Fibroblast of lung (primary cell): ENCODE measurements at regions not wholly inside any gene's neighbourhood (a gene's known extent, or its start where the extent isn't known, plus 50 kb on each side); places are given as distances from the start of the nearest gene placed in this dataset.

Experiments
- DNase-seq, 2 donors: peaks; one replicate each; pipeline versions ENCODE4 v3.0.0 to v3.0.0-alpha.2; 2010; ENCODE audit warnings: low read depth in 2 of 2
- H2AFZ ChIP-seq: 2 replicates; pipeline ENCODE4 v1.5.1; 2012; ENCODE audit warnings: low read length, control low read depth, inconsistent platforms
- H3K27ac ChIP-seq: 2 replicates; pipeline ENCODE4 v1.5.1; 2011; ENCODE audit warnings: low read length, control low read depth; ENCODE audit not compliant: insufficient read depth
- H3K27me3 ChIP-seq: 2 replicates; pipeline ENCODE4 v1.5.1; 2011; ENCODE audit warnings: mild to moderate bottlenecking, low read length; ENCODE audit not compliant: control insufficient read depth, insufficient read depth
- H3K36me3 ChIP-seq: 2 replicates; pipeline ENCODE4 v1.5.1; 2011; ENCODE audit warnings: low read length; ENCODE audit not compliant: control insufficient read depth, insufficient read depth
- H3K4me1 ChIP-seq: 2 replicates; pipeline ENCODE4 v1.5.1; 2011; ENCODE audit warnings: low read length; ENCODE audit not compliant: control insufficient read depth, insufficient read depth; ENCODE audit errors: extremely low read depth
- H3K4me2 ChIP-seq: 2 replicates; pipeline ENCODE4 v1.5.1; 2011; ENCODE audit warnings: low read length, control low read depth; ENCODE audit not compliant: insufficient read depth; ENCODE audit errors: extremely low read depth
- H3K4me3 ChIP-seq, 4 experiments: fragments of 200-600 bp in 1 of 4; sonication (generic) in 1 of 4; replicated peaks in 1 of 4; 2 replicates each; pipeline ENCODE4 v1.5.1; 2011 to 2016; ENCODE audit warnings: low read length in 4 of 4, low read depth in 3 of 4, mild to moderate bottlenecking in 3 of 4, control low read depth in 2 of 4, inconsistent platforms in 1 of 4, mixed read lengths in 1 of 4; ENCODE audit not compliant: insufficient read depth in 1 of 4; ENCODE audit errors: control extremely low read depth in 1 of 4
- H3K79me2 ChIP-seq: 2 replicates; pipeline ENCODE4 v1.5.1; 2012; ENCODE audit warnings: mild to moderate bottlenecking, low read length, inconsistent platforms; ENCODE audit not compliant: control insufficient read depth, insufficient read depth
- H3K9ac ChIP-seq: 2 replicates; pipeline ENCODE4 v1.5.1; 2011; ENCODE audit warnings: mild to moderate bottlenecking, low read length, control low read depth; ENCODE audit not compliant: insufficient read depth
- H3K9me3 ChIP-seq: 2 replicates; pipeline ENCODE4 v1.5.1; 2012; ENCODE audit warnings: low read depth, low read length; ENCODE audit not compliant: control insufficient read depth, insufficient read depth
- H4K20me1 ChIP-seq: 2 replicates; pipeline ENCODE4 v1.5.1; 2011; ENCODE audit warnings: low read length; ENCODE audit not compliant: control insufficient read depth, insufficient read depth; ENCODE audit errors: extremely low read depth
- EZH2 ChIP-seq: IDR thresholded peaks from 2 replicates; pipeline ENCODE4 v1.5.1; 2012; ENCODE audit warnings: low read length, control low read depth, mild to moderate bottlenecking; ENCODE audit errors: missing control alignments
- TF ChIP-seq, protein P1 (sequence below), 2 donors: IDR thresholded peaks in 1 of 2; conservative IDR thresholded peaks in 1 of 2; 1 replicate in 1 of 2; 2 replicates in 1 of 2; pipeline ENCODE4 v1.5.1; 2011 to 2012; ENCODE audit warnings: low read length in 2 of 2, control low read depth in 1 of 2, inconsistent platforms in 1 of 2, low read depth in 1 of 2, mild to moderate bottlenecking in 1 of 2

GRCh38 chr2:157959249-157959648, 83.1 kb upstream of the ACVR1 start:
- TF ChIP-seq, protein P1, sequence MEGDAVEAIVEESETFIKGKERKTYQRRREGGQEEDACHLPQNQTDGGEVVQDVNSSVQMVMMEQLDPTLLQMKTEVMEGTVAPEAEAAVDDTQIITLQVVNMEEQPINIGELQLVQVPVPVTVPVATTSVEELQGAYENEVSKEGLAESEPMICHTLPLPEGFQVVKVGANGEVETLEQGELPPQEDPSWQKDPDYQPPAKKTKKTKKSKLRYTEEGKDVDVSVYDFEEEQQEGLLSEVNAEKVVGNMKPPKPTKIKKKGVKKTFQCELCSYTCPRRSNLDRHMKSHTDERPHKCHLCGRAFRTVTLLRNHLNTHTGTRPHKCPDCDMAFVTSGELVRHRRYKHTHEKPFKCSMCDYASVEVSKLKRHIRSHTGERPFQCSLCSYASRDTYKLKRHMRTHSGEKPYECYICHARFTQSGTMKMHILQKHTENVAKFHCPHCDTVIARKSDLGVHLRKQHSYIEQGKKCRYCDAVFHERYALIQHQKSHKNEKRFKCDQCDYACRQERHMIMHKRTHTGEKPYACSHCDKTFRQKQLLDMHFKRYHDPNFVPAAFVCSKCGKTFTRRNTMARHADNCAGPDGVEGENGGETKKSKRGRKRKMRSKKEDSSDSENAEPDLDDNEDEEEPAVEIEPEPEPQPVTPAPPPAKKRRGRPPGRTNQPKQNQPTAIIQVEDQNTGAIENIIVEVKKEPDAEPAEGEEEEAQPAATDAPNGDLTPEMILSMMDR (conservative IDR thresholded peaks at IDR 0.05 in 1 of 2, IDR thresholded peaks at IDR 0.05 in 1 of 2; ENCODE audit: low read depth in 1 of 2, low read length in 2 of 2): no peak
- TF ChIP-seq EZH2: no peak

GRCh38 chr2:157957596-157957995, 81.5 kb upstream of the ACVR1 start:
- H2AFZ ChIP-seq: no peak overlapping the region
- H3K27me3 ChIP-seq: no peaks in the 10 kb centered on the region
- no peaks in the 10 kb centered on the region for H3K36me3 ChIP-seq
- no peaks in the 10 kb centered on the region for H3K4me1 ChIP-seq
- no peak overlapping the region for H3K4me2 ChIP-seq
- H3K79me2 ChIP-seq: no peaks in the 10 kb centered on the region
- H3K9ac ChIP-seq: no peak overlapping the region
- H4K20me1 ChIP-seq: no peaks in the 10 kb centered on the region
- DNase-seq: no peak
- no peak overlapping the region for H3K27ac ChIP-seq
- no peaks in the 10 kb centered on the region for H3K9me3 ChIP-seq
- no peak overlapping the region for H3K4me3 ChIP-seq
- no peak for TF ChIP-seq EZH2
- TF ChIP-seq, protein P1 (conservative IDR thresholded peaks at IDR 0.05 in 1 of 2, IDR thresholded peaks at IDR 0.05 in 1 of 2; ENCODE audit: low read depth in 1 of 2, low read length in 2 of 2): no peak

More at GRCh38 chr2:157959249-157959648, 83.1 kb upstream of the ACVR1 start:
- Histone ChIP-seq H3K4me1 (no peaks in the 10 kb centered on the region), H4K20me1 (no peaks in the 10 kb centered on the region), H3K36me3 (no peaks in the 10 kb centered on the region), H3K4me2 (no peak overlapping the region), H3K79me2 (no peaks in the 10 kb centered on the region), H3K27me3 (no peaks in the 10 kb centered on the region), H2AFZ (no peak overlapping the region), H3K27ac (no peak overlapping the region), H3K4me3 (no peak overlapping the region), H3K9me3 (no peaks in the 10 kb centered on the region), H3K9ac (no peak overlapping the region)
- no peak for DNase-seq

DNA sequence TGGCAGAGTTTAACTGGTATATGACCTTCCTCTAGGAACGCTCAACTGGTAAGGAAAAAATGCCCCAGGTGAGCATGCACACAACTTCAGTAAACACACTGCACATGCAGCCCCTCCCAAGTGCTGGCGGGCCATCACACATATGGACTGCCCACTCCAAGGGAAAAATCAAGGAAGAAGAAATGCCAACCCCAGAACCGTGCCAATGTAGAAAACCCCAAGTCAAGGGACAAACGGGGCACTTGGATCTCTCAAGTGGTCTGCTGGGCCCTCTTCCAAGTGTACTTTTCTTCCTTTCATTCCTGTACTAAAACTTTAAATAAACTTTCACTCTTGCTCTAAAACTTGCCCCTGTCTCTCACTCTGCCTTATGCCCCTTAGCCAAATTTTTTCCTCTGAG, 76.4 kb upstream of the ACVR1 start:
- H3K27ac ChIP-seq: no peak overlapping the region
- TF ChIP-seq, protein P1 (conservative IDR thresholded peaks at IDR 0.05 in 1 of 2, IDR thresholded peaks at IDR 0.05 in 1 of 2; ENCODE audit: low read depth in 1 of 2, low read length in 2 of 2): no peak
- no peak for TF ChIP-seq EZH2
- no peak overlapping the region for H3K4me2 ChIP-seq

More for the DNA sequence above, 76.4 kb upstream of the ACVR1 start:
- H3K4me1 ChIP-seq: no peaks in the 10 kb centered on the region
- H3K36me3 ChIP-seq: no peaks in the 10 kb centered on the region
- H3K9ac ChIP-seq: no peak overlapping the region
- no peak for DNase-seq
- H3K79me2 ChIP-seq: no peaks in the 10 kb centered on the region
- H3K27me3 ChIP-seq: no peaks in the 10 kb centered on the region
- H3K9me3 ChIP-seq: no peaks in the 10 kb centered on the region
- H2AFZ ChIP-seq: no peak overlapping the region
- H4K20me1 ChIP-seq: no peaks in the 10 kb centered on the region
- H3K4me3 ChIP-seq: no peak overlapping the region
